Tibial nerve (tissue), 4 donors: ENCODE measurements at regions not wholly inside any gene's neighbourhood (a gene's known extent, or its start where the extent isn't known, plus 50 kb on each side); places are given as distances from the start of the nearest gene placed in this dataset.

Experiments used
- DNase-seq, 2 donors: peaks; one replicate each; pipeline ENCODE4 v3.0.0-alpha.2; 2019; ENCODE audit warnings: low spot score in 2 of 2
- H3K27ac ChIP-seq, 4 donors: fragments of 200-600 bp; sonication (generic) in 3 of 4; one replicate each; pipeline ENCODE4 v1.5.1; 2017 to 2019; ENCODE audit warnings: mild to moderate bottlenecking in 1 of 4
- H3K27me3 ChIP-seq, 2 donors: fragments of 200-600 bp; sonication (generic) in 1 of 2; one replicate each; pipeline versions ENCODE4 v1.5.1 to v1.6.0; 2017 to 2019
- H3K36me3 ChIP-seq, 3 donors: fragments of 200-600 bp; sonication (generic); one replicate each; pipeline ENCODE4 v1.5.1; 2018 to 2019
- H3K4me1 ChIP-seq, 4 donors: fragments of 200-600 bp; sonication (generic) in 3 of 4; one replicate each; pipeline ENCODE4 v1.5.1; 2017 to 2019
- H3K4me3 ChIP-seq, 4 donors: fragments of 200-600 bp; sonication (generic) in 3 of 4; one replicate each; pipeline ENCODE4 v1.5.1; 2017 to 2019; ENCODE audit warnings: mild to moderate bottlenecking in 1 of 4, moderate library complexity in 1 of 4
- H3K9me3 ChIP-seq, 4 donors: fragments of 200-600 bp; sonication (generic) in 3 of 4; one replicate each; pipeline ENCODE4 v1.5.1; 2017 to 2019
- CTCF ChIP-seq, 5 experiments: fragments of 200-600 bp in 3 of 5; fragments of 450-650 bp in 2 of 5; sonication (generic) in 3 of 5; IDR thresholded peaks; one replicate each; pipeline ENCODE4 v1.5.1; 2016 to 2019; ENCODE audit warnings: antibody characterized with exemption in 5 of 5, mild to moderate bottlenecking in 3 of 5, moderate library complexity in 2 of 5
- EP300 ChIP-seq, 2 donors: sonication (generic); formaldehyde crosslinking; IDR thresholded peaks; one replicate each; pipeline ENCODE4 v1.6.1; 2017; ENCODE audit warnings: antibody characterized with exemption in 2 of 2, mild to moderate bottlenecking in 1 of 2
- POLR2A ChIP-seq, 2 donors: fragments of 450-650 bp; IDR thresholded peaks; one replicate each; pipeline ENCODE4 v1.6.1; 2017; ENCODE audit warnings: antibody characterized with exemption in 2 of 2, mild to moderate bottlenecking in 2 of 2, moderate library complexity in 2 of 2
- WGBS, 2 donors: methylation state at CpG; one replicate each; pipeline ENCODE4 v1.1.5; 2018; 5-methylcytosine and 5-hydroxymethylcytosine counted together

- TF ChIP-seq CTCF (IDR thresholded peaks at IDR 0.05) (no peak), EP300 (IDR thresholded peaks at IDR 0.05) (no peak), POLR2A (IDR thresholded peaks at IDR 0.05) (no peak)
- no peak overlapping the region for H3K27ac ChIP-seq
- DNase-seq, result no peak
- peaks cover 0 to 11% (median 0%) of the 10 kb centered on the region in 4 donors for H3K9me3 ChIP-seq
- no peak overlapping the region for H3K4me3 ChIP-seq
- H3K27me3 ChIP-seq, result no peaks in the 10 kb centered on the region
- WGBS, 2 donors, result 94 to 95% methylated on average over 2 of the region's 2 CpGs
- H3K36me3 ChIP-seq, result no peaks in the 10 kb centered on the region
- H3K4me1 ChIP-seq, result no peaks in the 10 kb centered on the region
Observed at GRCh38 chr20:19143890-19144289, 68.6 kb upstream of the SLC24A3 start.

DNA sequence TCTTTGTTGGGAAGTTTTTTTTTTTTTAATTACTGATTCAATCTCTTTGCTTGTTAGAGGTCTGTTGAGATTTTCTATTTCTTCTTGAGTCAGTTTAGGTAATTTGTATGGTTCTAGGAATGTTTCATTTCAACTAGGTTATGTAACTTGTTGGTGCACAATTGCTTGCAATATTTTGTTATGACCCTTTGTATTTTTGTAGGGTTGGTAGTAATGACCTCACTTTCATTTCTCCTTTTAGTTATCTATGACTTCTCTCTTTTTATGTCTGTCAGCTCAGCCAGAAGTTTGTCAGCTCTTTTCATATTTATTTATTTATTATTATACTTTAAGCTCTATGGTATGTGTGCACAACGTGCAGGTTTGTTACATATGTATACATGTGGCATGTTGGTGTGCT, 51.1 kb upstream of the SLC24A3 start:
- WGBS, 2 donors, result 95 to 100% methylated on average over 1 of the region's 1 CpG
- H3K27ac ChIP-seq, result no peak overlapping the region
- DNase-seq, result no peak
- no peaks in the 10 kb centered on the region for H3K4me1 ChIP-seq
- no peak overlapping the region for H3K4me3 ChIP-seq
- no peaks in the 10 kb centered on the region for H3K27me3 ChIP-seq
- TF ChIP-seq CTCF (IDR thresholded peaks at IDR 0.05) (no peak), EP300 (IDR thresholded peaks at IDR 0.05) (no peak), POLR2A (IDR thresholded peaks at IDR 0.05) (no peak)
- H3K9me3 ChIP-seq, result peaks cover 0 to 11% (median 0%) of the 10 kb centered on the region in 4 donors
- H3K36me3 ChIP-seq, result no peaks in the 10 kb centered on the region
